AG04450 (cell line): ENCODE measurements at regions not wholly inside any gene's neighbourhood (a gene's known extent, or its start where the extent isn't known, plus 50 kb on each side); places are given as distances from the start of the nearest gene placed in this dataset.

ENCODE experiments used
- CTCF ChIA-PET: fragments of 300-600, 350-600 bp; formaldehyde crosslinking; extraction: SDS; loops from one replicate; lab custom pipeline; 2022; ENCODE audit warnings: antibody characterized with exemption, inconsistent platforms; lab: Charles Lee
- POLR2A ChIA-PET: fragments of 350-600 bp; formaldehyde crosslinking; extraction: SDS; loops from one replicate; lab custom pipeline; 2021; ENCODE audit warnings: antibody characterized with exemption, inconsistent platforms; lab: Yijun Ruan, JAX
- DNase-seq: peaks from one replicate; pipeline ENCODE4 v3.0.0-alpha.2; 2011; ENCODE audit warnings: low read depth, low spot score
- H3K27ac ChIP-seq: one replicate; pipeline ENCODE4 v1.5.1; 2012; ENCODE audit warnings: low read depth, low read length, control low read depth
- H3K27me3 ChIP-seq: one replicate; pipeline ENCODE4 v1.6.0; 2012; ENCODE audit warnings: low read length; ENCODE audit not compliant: control insufficient read depth, insufficient read depth
- H3K4me3 ChIP-seq: 2 replicates; pipeline ENCODE4 v1.5.1; 2011; ENCODE audit warnings: mild to moderate bottlenecking, low read depth, low read length, control low read depth
- H3K9me3 ChIP-seq: 2 replicates; pipeline ENCODE4 v1.5.1; 2012; ENCODE audit warnings: low read length; ENCODE audit not compliant: control insufficient read depth, insufficient read depth
- CTCF ChIP-seq: IDR thresholded peaks from 2 replicates; pipeline ENCODE4 v1.5.1; 2011; ENCODE audit warnings: low read depth, low read length, control low read depth, inconsistent platforms

GRCh38 chr10:124886610-124887009, 55.3 kb upstream of the ZRANB1 start:
- no peak for DNase-seq
- ChIA-PET POLR2A (interaction anchor here (0.5 kb wide), 1 partner anchor 20 kb away, joined by 6 read pairs; no protein-coding TSS in a partner anchor), CTCF (interaction anchor here (1.8 kb wide), 1 partner anchor 11 kb away, joined by 4 read pairs; no protein-coding TSS in a partner anchor)
- H3K4me3 ChIP-seq: no peak overlapping the region
- H3K27ac ChIP-seq: no peak overlapping the region
- no peaks in the 10 kb centered on the region; the same call in 1 of the 2 replicates for H3K9me3 ChIP-seq
- no peak for TF ChIP-seq CTCF
- H3K27me3 ChIP-seq: peaks cover 2% of the 10 kb centered on the region

- H3K27me3 ChIP-seq: peaks cover 2% of the 10 kb centered on the region
- H3K27ac ChIP-seq: no peak overlapping the region
- no peak for DNase-seq
- no peak for TF ChIP-seq CTCF
- POLR2A ChIA-PET: no interaction called here
- CTCF ChIA-PET: interaction anchor here (1.8 kb wide), 1 partner anchor 12 kb away, joined by 4 read pairs; no protein-coding TSS in a partner anchor
- no peaks in the 10 kb centered on the region for H3K9me3 ChIP-seq
- H3K4me3 ChIP-seq: no peak overlapping the region
These were observed 53.7 kb upstream of the ZRANB1 start for GRCh38 chr10:124888262-124888661.

GRCh38 chr10:124892031-124892430, 49.9 kb upstream of the ZRANB1 start:
- H3K4me3 ChIP-seq: no peak overlapping the region
- H3K9me3 ChIP-seq: no peaks in the 10 kb centered on the region
- H3K27me3 ChIP-seq: no peaks in the 10 kb centered on the region
- ChIA-PET CTCF (interaction anchor here (0.9 kb wide), 1 partner anchor 12 kb away, joined by 3 read pairs; no protein-coding TSS in a partner anchor), POLR2A (no interaction called here)
- TF ChIP-seq CTCF: no peak
- no peak for DNase-seq
- H3K27ac ChIP-seq: no peak overlapping the region
